ENCODE measurements at regions not wholly inside any gene's neighbourhood (a gene's known extent, or its start where the extent isn't known, plus 50 kb on each side); places are given as distances from the start of the nearest gene placed in this dataset.
A peak's percentile ranks its signal among the peaks of the same experiment; 100 is the strongest.

DNA sequence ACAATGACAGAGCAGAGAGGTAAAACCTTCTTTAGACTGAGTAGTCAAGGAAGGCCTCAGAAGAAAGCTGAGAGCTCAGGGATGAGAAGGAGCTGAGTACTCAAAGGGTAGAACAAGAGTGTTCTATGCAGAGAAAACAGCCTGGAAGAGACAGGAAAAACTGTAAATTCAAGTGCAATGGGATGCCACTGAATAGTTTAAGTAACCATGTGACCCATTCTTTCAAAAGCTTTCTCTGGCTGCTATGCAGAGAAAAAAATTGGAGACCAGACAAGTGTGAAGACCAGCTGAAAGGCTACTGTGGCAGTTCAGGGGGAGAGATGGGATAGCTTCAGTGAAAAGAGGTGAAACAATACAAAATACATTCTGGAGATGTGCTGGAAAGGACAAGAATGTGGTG is 61.3 kb upstream of the RNF38 start:
- DNase-seq (ENCODE audit: low spot score) = no peak

DNA sequence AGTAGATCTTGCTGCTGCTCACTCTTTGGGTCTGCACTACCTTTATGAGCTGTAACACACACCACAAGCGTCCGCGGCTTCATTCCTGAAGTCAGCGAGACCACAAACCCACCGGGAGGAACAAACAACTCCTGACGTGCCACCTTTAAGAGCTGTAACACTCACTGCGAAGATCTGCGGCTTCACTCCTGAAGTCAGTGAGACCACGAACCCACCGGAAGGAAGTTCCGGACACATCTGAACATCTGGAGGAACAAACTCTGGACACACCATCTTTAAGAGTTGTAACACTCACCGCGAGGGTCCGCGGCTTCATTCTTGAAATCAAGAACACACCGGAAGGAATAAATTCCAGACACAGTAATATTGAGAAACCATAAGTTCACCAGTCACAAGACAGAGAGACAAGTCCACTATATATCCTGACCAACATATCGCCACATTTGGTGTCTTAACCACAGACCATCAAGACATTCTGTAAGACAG is 58.4 kb upstream of the RNF38 start:
- DNase-seq (ENCODE audit: low spot score) = peak; percentile 65

DNA sequence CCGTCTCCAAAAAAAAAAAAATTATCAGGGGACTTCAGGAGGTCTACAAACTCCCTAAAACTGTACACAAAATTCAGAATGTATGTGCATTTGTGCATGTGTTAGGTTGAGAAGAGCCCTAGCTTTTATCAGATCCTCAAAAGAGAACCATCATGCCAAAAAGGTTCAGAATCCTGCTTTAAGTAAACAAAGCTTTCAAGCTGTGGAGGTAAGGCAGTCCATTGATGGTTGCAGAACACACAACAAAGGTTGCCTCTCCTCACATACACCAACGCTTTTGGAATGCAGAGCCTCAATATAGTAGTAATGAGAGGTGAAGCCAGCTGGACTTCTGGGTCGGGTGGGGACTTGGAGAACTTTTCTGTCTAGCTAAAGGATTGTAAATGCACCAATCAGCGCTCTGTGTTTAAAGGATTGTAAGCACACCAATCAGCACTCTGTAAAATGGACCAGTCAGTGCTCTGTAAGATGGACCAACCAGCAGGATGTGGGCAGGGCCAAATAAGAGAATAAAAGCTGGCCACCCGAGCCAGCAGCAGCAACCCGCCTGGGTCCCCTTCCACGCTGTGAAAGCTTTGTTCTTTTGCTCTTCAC is 57.9 kb upstream of the RNF38 start:
- no peak for DNase-seq (ENCODE audit: low spot score)

DNA sequence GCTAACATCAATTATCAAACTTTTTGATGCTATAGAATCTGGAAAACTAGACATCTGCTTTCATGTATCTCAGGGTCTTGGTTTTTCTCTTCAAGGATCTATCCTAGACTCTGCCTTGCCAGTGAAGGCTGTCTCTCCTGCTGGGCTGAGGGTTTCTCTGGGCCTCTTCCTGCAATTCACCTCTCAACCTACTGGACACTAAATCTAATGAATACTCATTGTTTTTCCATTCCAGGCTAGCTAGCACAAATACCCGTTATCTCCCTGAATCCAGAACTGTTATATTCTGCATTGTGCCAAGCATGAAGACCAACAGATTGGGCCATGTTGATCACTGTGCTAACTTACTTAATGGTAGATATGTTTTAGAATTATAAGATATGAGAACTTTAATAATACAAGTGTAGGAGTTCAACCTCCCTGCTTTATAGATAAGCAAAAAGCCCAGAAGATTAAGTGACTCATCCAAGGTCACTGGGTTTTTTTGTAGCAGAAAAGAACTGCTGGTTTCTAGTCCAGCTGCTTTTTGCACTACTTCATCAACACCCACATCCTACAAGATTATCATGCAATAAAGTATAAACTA is 56.5 kb upstream of the RNF38 start:
- DNase-seq (ENCODE audit: low spot score) = no peak

DNA sequence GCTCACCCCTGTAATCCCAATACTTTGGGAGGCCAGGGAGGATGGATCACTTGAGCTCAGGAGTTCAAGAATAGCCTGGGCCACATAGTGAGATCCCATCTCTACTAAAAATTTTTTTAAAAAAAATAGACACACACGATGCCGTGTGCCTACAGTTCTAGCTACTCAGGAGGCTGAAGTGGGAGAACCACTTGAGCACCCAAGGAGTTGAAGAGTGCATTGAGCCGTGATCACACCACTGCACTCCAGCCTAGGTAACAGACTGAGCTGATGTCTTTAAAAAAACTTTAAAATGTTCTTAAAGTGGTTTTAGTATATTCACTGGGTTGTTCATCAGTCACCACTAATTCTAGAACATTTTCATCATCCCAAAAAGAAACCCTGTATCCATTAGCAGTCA is 51.9 kb upstream of the RNF38 start:
- DNase-seq (ENCODE audit: low spot score) = no peak

DNA sequence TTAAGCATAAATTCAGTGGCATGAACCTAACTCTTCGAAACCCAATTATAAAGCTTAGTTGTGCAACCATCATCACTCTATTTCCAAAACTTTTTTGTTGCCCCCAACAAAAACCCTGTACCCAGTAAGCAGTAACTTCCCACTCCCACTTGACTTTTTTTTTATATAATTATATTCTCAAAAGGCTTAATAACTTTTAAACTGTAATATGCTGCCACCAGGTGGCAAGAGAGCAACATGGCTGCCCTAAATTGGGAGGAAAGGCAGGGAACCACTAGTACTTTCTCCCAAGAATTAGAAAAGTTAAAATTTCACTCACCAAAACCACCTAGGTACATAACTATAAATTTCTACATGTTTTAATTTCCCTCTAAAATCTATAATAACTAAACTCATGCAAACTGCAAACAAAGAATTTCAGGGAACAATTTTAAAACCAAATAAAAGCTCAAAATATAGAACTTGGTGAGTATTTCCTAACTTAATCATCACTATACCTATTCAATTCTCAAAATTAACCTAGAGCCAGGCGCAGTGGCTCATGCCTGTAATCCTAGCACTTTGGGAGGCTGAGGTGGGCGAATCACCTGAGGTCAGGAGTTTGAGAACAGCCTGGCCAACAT is 50.2 kb upstream of the RNF38 start:
- DNase-seq (ENCODE audit: low spot score) = peak; percentile 32
